Smooth muscle cell (in vitro differentiated cells): ENCODE measurements at regions not wholly inside any gene's neighbourhood (a gene's known extent, or its start where the extent isn't known, plus 50 kb on each side); places are given as distances from the start of the nearest gene placed in this dataset.

Experiments used
- DNase-seq: peaks from one replicate; lab custom pipeline; 2025; ENCODE audit not compliant: unreplicated experiment; lab: John Stamatoyannopoulos, UW
- H2AFZ ChIP-seq: fragments of 200-600 bp; sonication (generic); 2 replicates; pipeline ENCODE4 v1.6.0; 2016; ENCODE audit warnings: antibody characterized with exemption, low read depth, mild to moderate bottlenecking
- H3F3A ChIP-seq: fragments of 200-600 bp; sonication (generic); 2 replicates; pipeline ENCODE4 v1.6.0; 2017; ENCODE audit warnings: antibody characterized with exemption, low read depth
- H3K27ac ChIP-seq: fragments of 200-600 bp; sonication (generic); 2 replicates; pipeline ENCODE4 v1.5.1; 2016; ENCODE audit warnings: low read depth, mild to moderate bottlenecking
- H3K27me3 ChIP-seq: fragments of 200-600 bp; sonication (generic); 2 replicates; pipeline ENCODE4 v1.6.1; 2016; ENCODE audit warnings: low read depth, mild to moderate bottlenecking
- H3K36me3 ChIP-seq: fragments of 200-600 bp; sonication (generic); 2 replicates; pipeline ENCODE4 v1.5.1; 2016; ENCODE audit warnings: low read depth
- H3K4me1 ChIP-seq: fragments of 200-600 bp; sonication (generic); 2 replicates; pipeline ENCODE4 v1.5.1; 2016; ENCODE audit warnings: low read depth
- H3K4me2 ChIP-seq: fragments of 200-600 bp; sonication (generic); 2 replicates; pipeline ENCODE4 v1.6.0; 2016; ENCODE audit warnings: mild to moderate bottlenecking
- H3K4me3 ChIP-seq: fragments of 200-600 bp; sonication (generic); 2 replicates; pipeline ENCODE4 v1.5.1; 2016; ENCODE audit warnings: mild to moderate bottlenecking
- H3K79me2 ChIP-seq: fragments of 200-600 bp; sonication (generic); 2 replicates; pipeline ENCODE4 v1.6.0; 2016; ENCODE audit warnings: low read depth, mild to moderate bottlenecking
- H3K9ac ChIP-seq: fragments of 200-600 bp; sonication (generic); 2 replicates; pipeline ENCODE4 v1.6.0; 2016; ENCODE audit warnings: low read depth
- H3K9me3 ChIP-seq: fragments of 200-600 bp; sonication (generic); replicated peaks from 2 replicates; pipeline ENCODE4 v1.5.1; 2016; ENCODE audit warnings: low read depth
- H4K20me1 ChIP-seq: fragments of 200-600 bp; sonication (generic); 2 replicates; pipeline ENCODE4 v1.6.0; 2016; ENCODE audit warnings: low read depth
- CTCF ChIP-seq: fragments of 200-600 bp; sonication (generic); IDR thresholded peaks from 2 replicates; pipeline ENCODE4 v1.5.1; 2017; ENCODE audit warnings: borderline replicate concordance, mild to moderate bottlenecking, antibody characterized with exemption; ENCODE audit not compliant: insufficient read depth, poor library complexity, severe bottlenecking
- WGBS: methylation state at CpG from one replicate; pipeline ENCODE4 v1.1.7; 2016; ENCODE audit warnings: low lambda C conversion rate; 5-methylcytosine and 5-hydroxymethylcytosine counted together

- no peak overlapping the region for H3K4me2 ChIP-seq
- no peak overlapping the region for H3K9ac ChIP-seq
- TF ChIP-seq CTCF, result no peak
- DNase-seq, result no peak
- no peaks in the 10 kb centered on the region for H3K27me3 ChIP-seq
- no peaks in the 10 kb centered on the region for H4K20me1 ChIP-seq
- H2AFZ ChIP-seq, result no peak overlapping the region
- H3K27ac ChIP-seq, result no peak overlapping the region
- no peaks in the 10 kb centered on the region for H3K9me3 ChIP-seq
- no peaks in the 10 kb centered on the region for H3K36me3 ChIP-seq
- no peak overlapping the region for H3K4me3 ChIP-seq
- H3K79me2 ChIP-seq, result no peaks in the 10 kb centered on the region
- H3K4me1 ChIP-seq, result no peaks in the 10 kb centered on the region
- no peaks in the 10 kb centered on the region for H3F3A ChIP-seq
These were observed 129.9 kb upstream of the COL1A2 start for GRCh38 chr7:94264756-94265155.

- no peak overlapping the region for H3K4me3 ChIP-seq
- H3K4me2 ChIP-seq, result no peak overlapping the region
- H3K36me3 ChIP-seq, result no peaks in the 10 kb centered on the region
- DNase-seq, result no peak
- 91% methylated on average over 2 of the region's 2 CpGs for WGBS
- no peak overlapping the region for H3K27ac ChIP-seq
- TF ChIP-seq CTCF, result no peak
- no peak overlapping the region for H2AFZ ChIP-seq
- no peaks in the 10 kb centered on the region for H3K79me2 ChIP-seq
- H3F3A ChIP-seq, result no peaks in the 10 kb centered on the region
- no peak overlapping the region for H3K9ac ChIP-seq
- H4K20me1 ChIP-seq, result no peaks in the 10 kb centered on the region
- H3K4me1 ChIP-seq, result no peaks in the 10 kb centered on the region
- no peaks in the 10 kb centered on the region for H3K27me3 ChIP-seq
- H3K9me3 ChIP-seq, result no peaks in the 10 kb centered on the region
These were observed 129.2 kb upstream of the COL1A2 start for GRCh38 chr7:94265456-94265855.

GRCh38 chr7:94266238-94266644 lies 128.5 kb upstream of the COL1A2 start:
- Histone ChIP-seq H3K27me3 (no peaks in the 10 kb centered on the region), H3K9me3 (no peaks in the 10 kb centered on the region), H4K20me1 (no peaks in the 10 kb centered on the region), H3K79me2 (no peaks in the 10 kb centered on the region), H3K4me2 (no peak overlapping the region), H3K9ac (no peak overlapping the region), H3K36me3 (no peaks in the 10 kb centered on the region), H3K27ac (no peak overlapping the region), H2AFZ (no peak overlapping the region), H3K4me1 (no peaks in the 10 kb centered on the region), H3K4me3 (no peak overlapping the region), H3F3A (no peaks in the 10 kb centered on the region)
- TF ChIP-seq CTCF, result no peak
- WGBS, result 55% methylated on average over 3 of the region's 3 CpGs
- DNase-seq, result no peak

- no peak overlapping the region for H3K4me2 ChIP-seq
- H2AFZ ChIP-seq, result no peak overlapping the region
- 81% methylated on average over 1 of the region's 1 CpG for WGBS
- no peak for TF ChIP-seq CTCF
- no peaks in the 10 kb centered on the region for H4K20me1 ChIP-seq
- no peaks in the 10 kb centered on the region for H3K79me2 ChIP-seq
- no peak overlapping the region for H3K9ac ChIP-seq
- H3K27ac ChIP-seq, result no peak overlapping the region
- H3K4me1 ChIP-seq, result no peaks in the 10 kb centered on the region
- no peak for DNase-seq
- H3F3A ChIP-seq, result no peaks in the 10 kb centered on the region
- H3K36me3 ChIP-seq, result no peaks in the 10 kb centered on the region
- no peaks in the 10 kb centered on the region for H3K27me3 ChIP-seq
- H3K9me3 ChIP-seq, result no peaks in the 10 kb centered on the region
- H3K4me3 ChIP-seq, result no peak overlapping the region
These were observed 123.9 kb upstream of the COL1A2 start for GRCh38 chr7:94270772-94271171.
